NCI-H1417 (cell line): ENCODE measurements at regions not wholly inside any gene's neighbourhood (a gene's known extent, or its start where the extent isn't known, plus 50 kb on each side); places are given as distances from the start of the nearest gene placed in this dataset.
"Not testable (repeated sequence)": the region's sequence is repeated elsewhere in the genome, so short reads cannot be mapped to it uniquely, and the experiment has no call there.

Experiments used
- DNase-seq, 3 experiments: peaks; one replicate each; lab custom pipeline; 2025; lab: John Stamatoyannopoulos, UW

DNA sequence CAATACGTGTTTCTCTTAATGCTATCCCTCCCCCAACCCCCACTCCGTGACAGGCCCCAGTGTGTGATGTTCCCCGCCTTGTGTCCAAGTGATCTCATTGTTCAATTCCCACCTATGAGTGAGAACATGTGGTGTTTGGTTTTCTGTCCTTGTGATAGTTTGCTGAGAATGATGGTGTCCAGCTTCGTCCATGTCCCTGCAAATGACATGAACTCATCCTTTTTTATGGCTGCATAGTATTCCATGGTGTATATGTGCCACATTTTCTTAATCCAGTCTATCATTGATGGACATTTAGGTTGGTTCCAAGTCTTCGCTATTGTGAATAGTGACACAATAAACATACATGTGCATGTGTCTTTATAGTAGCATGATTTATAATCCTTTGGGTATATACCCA, 52.5 kb downstream of the KIAA0408 start:
- not testable (repeated sequence) for DNase-seq

DNA sequence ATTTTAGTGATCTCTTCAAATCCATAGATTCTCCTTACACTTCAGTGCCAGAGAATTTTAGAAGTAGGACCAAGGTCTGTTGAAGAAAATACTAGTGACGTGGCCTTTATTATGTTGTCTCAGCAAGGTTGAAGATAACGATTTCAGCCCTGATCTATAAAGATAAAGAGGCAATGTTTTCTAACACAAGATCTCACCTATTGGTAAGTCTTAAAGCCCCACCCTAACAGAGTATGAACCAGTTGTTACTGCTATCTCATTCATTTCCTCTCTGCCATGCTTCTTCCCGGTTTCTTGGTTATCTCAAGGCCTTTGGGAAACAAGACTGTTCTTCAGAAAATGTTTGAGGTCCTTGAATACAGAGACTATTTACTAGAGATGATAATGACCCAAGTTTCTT, 53.1 kb downstream of the KIAA0408 start:
- DNase-seq: no peak

DNA sequence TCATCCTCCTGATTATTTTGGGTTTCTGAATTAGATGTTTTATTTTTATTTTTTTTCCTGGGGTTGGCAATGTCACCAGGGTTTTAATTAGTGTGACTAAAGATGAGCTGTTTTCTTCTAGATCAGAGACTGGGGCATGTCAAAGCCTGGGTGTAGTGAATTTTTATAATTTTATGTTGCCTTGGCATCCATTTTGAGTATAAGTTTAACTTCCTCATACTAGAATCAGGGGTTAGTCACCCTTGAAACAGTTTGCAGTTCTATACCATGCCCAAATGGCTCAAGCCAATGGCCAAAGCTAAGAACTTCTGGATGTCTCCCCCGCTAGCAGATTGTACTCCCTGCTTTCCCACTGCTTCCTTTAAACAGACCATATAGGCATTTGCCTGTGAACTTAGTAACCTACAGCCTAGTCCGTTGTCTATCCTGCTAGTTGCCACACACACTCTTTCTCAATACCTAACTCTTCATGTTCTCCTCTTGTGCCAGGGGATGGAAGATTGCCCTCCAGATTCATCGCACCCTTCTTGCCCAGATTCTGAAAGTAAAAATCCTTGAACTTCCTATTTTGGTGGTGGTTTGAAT, 54.5 kb downstream of the KIAA0408 start:
- DNase-seq: no peak

DNA sequence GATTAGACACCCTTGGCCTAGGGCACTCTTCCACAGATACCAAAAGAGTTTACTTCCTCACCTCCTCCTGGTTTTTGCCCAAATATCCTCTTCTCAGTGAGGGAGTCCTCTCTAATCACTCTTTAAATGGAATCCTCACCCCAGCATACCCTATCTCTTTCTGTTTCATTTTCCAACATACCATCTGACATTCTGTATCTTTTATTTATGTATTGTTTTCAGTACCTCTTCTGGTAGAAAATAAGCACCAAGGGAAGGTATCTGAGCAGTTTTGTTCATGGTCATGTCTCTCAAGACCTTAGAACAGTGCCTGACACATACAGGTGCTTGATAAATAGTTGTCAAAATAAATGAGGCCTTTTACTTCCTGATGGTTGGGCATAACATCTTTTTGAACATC, 55.1 kb downstream of the KIAA0408 start:
- DNase-seq: no peak

DNA sequence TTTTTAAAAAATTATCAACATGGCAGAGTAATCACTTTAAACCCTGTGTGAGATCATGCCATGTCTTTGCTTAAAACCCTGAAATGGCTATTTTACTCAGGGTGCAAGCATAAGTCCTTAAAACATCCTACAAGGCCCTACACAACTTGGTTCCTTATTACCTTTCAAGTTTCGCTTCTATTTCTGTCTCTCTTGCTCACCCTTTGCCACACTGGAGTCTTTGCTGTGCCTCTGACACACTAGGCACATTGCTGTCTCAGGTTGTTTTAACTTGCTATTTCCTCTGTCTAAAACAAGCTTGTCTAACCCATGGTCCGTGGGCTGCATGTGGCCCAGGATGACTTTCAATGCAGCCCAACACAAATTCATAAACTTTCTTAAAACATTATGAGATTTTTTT, 55.6 kb downstream of the KIAA0408 start:
- no peak for DNase-seq

DNA sequence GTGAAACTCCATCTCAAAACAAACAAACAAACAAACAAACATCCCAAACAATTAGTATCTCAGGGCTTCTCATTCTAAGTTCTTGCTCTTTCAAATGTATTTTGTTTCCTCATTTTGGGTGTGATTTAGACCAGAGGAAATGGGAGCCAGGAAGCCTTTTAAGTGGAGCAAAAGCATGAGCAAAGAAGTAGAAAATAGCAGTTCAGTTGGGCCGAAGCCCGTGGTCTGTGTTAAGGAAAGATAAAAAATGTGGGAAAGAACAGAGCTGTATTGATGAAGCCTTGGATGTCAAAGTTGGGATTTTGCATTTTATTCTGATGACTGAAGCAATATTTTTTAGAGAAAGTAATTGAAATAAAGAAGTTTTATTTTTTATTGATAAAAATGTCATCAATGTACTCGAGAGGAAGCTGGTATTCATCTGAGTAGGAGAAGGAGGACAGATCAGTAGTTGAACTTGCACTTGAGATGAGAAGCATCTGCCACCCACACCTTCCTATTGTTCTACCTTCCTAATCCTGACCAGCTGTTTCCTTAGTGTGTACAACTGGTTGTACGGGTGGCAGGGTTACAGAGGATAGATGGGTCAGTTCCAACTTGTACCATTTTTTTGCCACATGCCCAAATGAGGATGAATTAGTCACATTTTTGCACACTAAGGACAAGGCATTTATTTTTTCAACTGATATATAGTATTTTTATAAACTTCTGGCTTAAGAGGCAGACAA, 56.1 kb downstream of the KIAA0408 start:
- no peak for DNase-seq

DNA sequence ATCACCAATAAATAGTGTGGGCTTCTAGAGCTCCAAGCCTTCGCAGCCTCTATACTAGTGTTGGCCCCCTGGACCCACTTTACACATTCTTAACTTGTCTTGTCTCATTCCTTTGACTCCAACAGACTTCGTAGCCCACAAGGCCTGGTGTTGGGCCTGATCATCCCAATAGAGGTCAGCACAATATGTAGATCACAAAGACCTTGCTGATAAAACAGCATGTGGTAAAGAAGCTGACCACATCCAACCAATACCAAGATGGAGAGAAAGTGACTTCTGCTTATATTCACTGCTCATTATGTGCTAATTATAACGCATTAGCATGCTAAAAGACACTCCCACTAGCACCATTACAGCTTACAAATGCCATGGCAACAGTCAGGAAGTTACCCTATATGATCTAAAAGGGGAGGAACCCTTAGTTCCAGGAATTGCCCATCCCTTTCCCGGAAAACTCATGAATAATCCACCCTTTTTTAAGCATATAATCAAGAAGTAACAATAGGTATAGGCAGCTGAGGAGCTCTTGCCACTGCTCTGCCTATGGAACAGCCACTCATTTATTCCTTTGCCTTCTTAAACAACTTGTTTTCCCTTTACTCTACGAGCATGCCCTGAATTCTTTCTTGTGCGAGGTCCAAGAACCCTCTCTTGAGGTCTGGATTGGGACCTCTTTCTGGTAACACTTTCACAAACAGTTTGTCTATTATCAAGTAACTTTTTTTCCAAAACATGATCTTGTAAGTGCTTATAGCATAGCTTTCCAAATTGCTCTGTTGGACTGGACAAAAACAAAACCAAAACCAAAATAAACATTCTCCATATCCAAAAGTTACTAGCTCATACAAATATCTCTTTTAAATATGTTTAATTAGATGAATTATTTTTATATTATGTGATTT, 54.6 kb upstream of the ECHDC1 start:
- DNase-seq: no peak

DNA sequence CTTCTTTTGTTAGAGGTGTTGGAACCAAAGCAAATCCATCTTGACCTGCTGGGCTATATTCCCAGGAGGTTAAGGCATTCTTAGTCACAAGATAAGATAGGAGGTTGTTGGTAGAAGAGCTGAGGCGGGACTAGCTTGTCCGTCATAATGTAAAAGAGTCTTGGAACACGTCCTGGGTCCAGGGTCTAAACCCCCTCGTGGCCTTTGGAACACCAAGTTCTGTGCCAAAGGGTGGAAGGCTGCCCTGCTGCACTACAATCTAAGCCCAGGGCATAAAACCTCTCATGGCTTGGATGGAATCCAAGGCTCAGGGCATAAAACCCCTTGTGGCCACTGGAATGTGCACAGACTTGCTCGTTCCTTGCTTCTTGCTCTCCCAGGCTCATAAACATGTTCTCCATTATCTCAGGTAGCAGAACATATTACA, 53.8 kb upstream of the ECHDC1 start:
- DNase-seq: peak in 1 of 3 experiments; percentile 22
